Ishikawa (cell line): ENCODE measurements at regions not wholly inside any gene's neighbourhood (a gene's known extent, or its start where the extent isn't known, plus 50 kb on each side); places are given as distances from the start of the nearest gene placed in this dataset.

Source experiments
- CEBPB ChIP-seq: IDR thresholded peaks from 2 replicates; pipeline ENCODE4 v1.6.1; 2012
- CREB1 ChIP-seq: IDR thresholded peaks from 2 replicates; pipeline ENCODE4 v1.6.1; 2012; ENCODE audit warnings: low read depth
- EGR1 ChIP-seq: IDR thresholded peaks from 2 replicates; pipeline ENCODE4 v1.6.1; 2012
- EP300 ChIP-seq: IDR thresholded peaks from 2 replicates; pipeline ENCODE4 v1.6.1; 2012; ENCODE audit warnings: borderline replicate concordance
- FOXM1 ChIP-seq: IDR thresholded peaks from 2 replicates; pipeline ENCODE4 v1.6.1; 2012; ENCODE audit warnings: low read depth, borderline replicate concordance
- NFIC ChIP-seq: IDR thresholded peaks from 2 replicates; pipeline ENCODE4 v1.6.1; 2012
- RAD21 ChIP-seq: IDR thresholded peaks from 2 replicates; pipeline ENCODE4 v1.6.1; 2012; ENCODE audit warnings: low read depth
- REST ChIP-seq: IDR thresholded peaks from 2 replicates; pipeline ENCODE4 v1.6.1; 2012; ENCODE audit warnings: low read depth, mild to moderate bottlenecking
- TAF1 ChIP-seq: IDR thresholded peaks from 2 replicates; pipeline ENCODE4 v1.6.1; 2012; ENCODE audit warnings: low read depth, mild to moderate bottlenecking
- TCF12 ChIP-seq: IDR thresholded peaks from 2 replicates; pipeline ENCODE4 v1.6.1; 2012; ENCODE audit warnings: low read depth
- TEAD4 ChIP-seq: IDR thresholded peaks from 2 replicates; pipeline ENCODE4 v1.6.1; 2012
- YY1 ChIP-seq: IDR thresholded peaks from 2 replicates; pipeline ENCODE4 v1.6.1; 2012; ENCODE audit warnings: low read depth
- ZBTB7A ChIP-seq: IDR thresholded peaks from 2 replicates; pipeline ENCODE4 v1.6.1; 2012; ENCODE audit warnings: low read depth
- TF ChIP-seq, protein P1 (sequence below): IDR thresholded peaks from 2 replicates; pipeline ENCODE4 v1.6.1; 2012
- TF ChIP-seq, protein P2 (sequence below): IDR thresholded peaks from 2 replicates; pipeline ENCODE4 v1.6.1; 2012

DNA sequence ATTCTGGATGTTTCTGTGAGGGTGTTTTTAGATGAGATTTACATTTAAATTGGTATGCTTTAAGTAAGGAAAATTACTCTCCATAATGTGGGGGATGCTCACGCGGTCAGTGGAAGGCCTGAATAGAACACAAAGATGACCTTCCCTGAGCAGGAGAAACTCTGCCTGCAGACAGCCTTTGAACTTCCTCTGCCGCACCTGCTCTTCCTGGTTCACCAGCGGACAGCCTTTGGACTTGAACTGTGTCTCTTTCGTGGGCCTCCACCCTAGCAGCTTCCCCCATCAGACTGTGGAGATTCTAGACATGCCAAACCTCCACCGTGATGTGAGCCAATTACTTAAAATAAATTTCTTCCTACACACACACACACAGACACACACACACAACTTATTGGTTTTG is 210.7 kb downstream of the EFCAB11 start:
- TF ChIP-seq FOXM1 (no peak), CREB1 (no peak), EGR1 (no peak), TCF12 (no peak)
- TF ChIP-seq, protein P1, sequence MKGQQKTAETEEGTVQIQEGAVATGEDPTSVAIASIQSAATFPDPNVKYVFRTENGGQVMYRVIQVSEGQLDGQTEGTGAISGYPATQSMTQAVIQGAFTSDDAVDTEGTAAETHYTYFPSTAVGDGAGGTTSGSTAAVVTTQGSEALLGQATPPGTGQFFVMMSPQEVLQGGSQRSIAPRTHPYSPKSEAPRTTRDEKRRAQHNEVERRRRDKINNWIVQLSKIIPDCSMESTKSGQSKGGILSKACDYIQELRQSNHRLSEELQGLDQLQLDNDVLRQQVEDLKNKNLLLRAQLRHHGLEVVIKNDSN = no peak

- no peak for TF ChIP-seq EGR1
- no peak for TF ChIP-seq YY1
- TF ChIP-seq TEAD4 = no peak
- no peak for TF ChIP-seq EP300
- TF ChIP-seq TCF12 = no peak
- TF ChIP-seq CREB1 = no peak
- TF ChIP-seq, protein P1 = no peak
- TF ChIP-seq REST = no peak
- TF ChIP-seq RAD21 = no peak
- no peak for TF ChIP-seq ZBTB7A
- no peak for TF ChIP-seq TAF1
- TF ChIP-seq NFIC = no peak
- no peak for TF ChIP-seq CEBPB
- TF ChIP-seq, protein P2, sequence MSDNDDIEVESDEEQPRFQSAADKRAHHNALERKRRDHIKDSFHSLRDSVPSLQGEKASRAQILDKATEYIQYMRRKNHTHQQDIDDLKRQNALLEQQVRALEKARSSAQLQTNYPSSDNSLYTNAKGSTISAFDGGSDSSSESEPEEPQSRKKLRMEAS = no peak
- TF ChIP-seq FOXM1 = no peak
These were observed 214.3 kb downstream of the EFCAB11 start for GRCh38 chr14:89740241-89740640.

GRCh38 chr14:89736881-89737280 is 217.6 kb downstream of the EFCAB11 start:
- TF ChIP-seq TEAD4 = no peak
- TF ChIP-seq, protein P2 = no peak
- TF ChIP-seq CEBPB = no peak
- TF ChIP-seq NFIC = no peak
- TF ChIP-seq EGR1 = no peak
- no peak for TF ChIP-seq RAD21
- no peak for TF ChIP-seq ZBTB7A
- no peak for TF ChIP-seq REST
- no peak for TF ChIP-seq CREB1
- no peak for TF ChIP-seq TAF1
- TF ChIP-seq, protein P1 = no peak
- TF ChIP-seq FOXM1 = no peak
- no peak for TF ChIP-seq YY1
- no peak for TF ChIP-seq TCF12
- TF ChIP-seq EP300 = no peak

- TF ChIP-seq, protein P2 = no peak
- TF ChIP-seq CREB1 = no peak
- TF ChIP-seq ZBTB7A = no peak
- TF ChIP-seq FOXM1 = no peak
- no peak for TF ChIP-seq TEAD4
- TF ChIP-seq EGR1 = no peak
- TF ChIP-seq, protein P1 = no peak
- TF ChIP-seq YY1 = no peak
- no peak for TF ChIP-seq EP300
- TF ChIP-seq REST = no peak
- TF ChIP-seq RAD21 = no peak
- TF ChIP-seq TAF1 = no peak
- TF ChIP-seq TCF12 = no peak
- no peak for TF ChIP-seq CEBPB
- no peak for TF ChIP-seq NFIC
These were observed 223.1 kb downstream of the EFCAB11 start for GRCh38 chr14:89731396-89731933.
